IPS-18c (cell line): ENCODE measurements at regions not wholly inside any gene's neighbourhood (a gene's known extent, or its start where the extent isn't known, plus 50 kb on each side); places are given as distances from the start of the nearest gene placed in this dataset.

Experiments
- H3K4me3 ChIP-seq: 2 replicates; pipeline ENCODE4 v1.7.0; 2013; ENCODE audit warnings: low read depth, mild to moderate bottlenecking, low read length, moderate library complexity; ENCODE audit not compliant: insufficient read depth
- H3K9me3 ChIP-seq: one replicate; pipeline ENCODE4 v1.6.1; 2013; ENCODE audit warnings: mild to moderate bottlenecking, low read length, moderate library complexity; ENCODE audit not compliant: control insufficient read depth, insufficient read depth

DNA sequence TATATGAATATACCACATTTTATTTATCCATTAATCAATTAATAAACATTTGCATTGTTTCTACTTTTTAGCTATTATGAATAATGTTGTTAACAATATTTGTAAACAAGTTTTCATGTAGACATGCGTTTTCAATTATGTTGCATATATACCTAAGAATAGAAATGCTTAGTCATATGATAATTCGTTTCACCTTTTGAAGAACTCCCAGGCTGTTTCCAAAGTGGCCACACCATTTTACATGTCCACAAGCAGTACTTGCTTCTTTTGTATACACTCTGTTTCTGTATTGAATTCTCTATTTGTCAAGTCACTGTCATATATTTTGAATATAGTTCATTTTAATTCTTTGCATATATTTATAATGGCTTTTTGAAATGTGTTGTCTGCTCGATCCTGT is 206.9 kb upstream of the ZBTB20 start:
- Histone ChIP-seq H3K4me3 (no peak overlapping the region), H3K9me3 (no peaks in the 10 kb centered on the region)

- Histone ChIP-seq H3K4me3 (no peak overlapping the region), H3K9me3 (no peaks in the 10 kb centered on the region)
Observed at GRCh38 chr3:115357456-115357855, 210.4 kb upstream of the ZBTB20 start.

- no peaks in the 10 kb centered on the region for H3K9me3 ChIP-seq
- no peak overlapping the region for H3K4me3 ChIP-seq
Observed at GRCh38 chr3:115359536-115359935, 212.4 kb upstream of the ZBTB20 start.

GRCh38 chr3:115361806-115362205 is 214.7 kb upstream of the ZBTB20 start:
- Histone ChIP-seq H3K9me3 (no peaks in the 10 kb centered on the region), H3K4me3 (no peak overlapping the region)

- Histone ChIP-seq H3K4me3 (no peak overlapping the region), H3K9me3 (no peaks in the 10 kb centered on the region)
Observed at GRCh38 chr3:115363071-115363470, 216.0 kb upstream of the ZBTB20 start.

DNA sequence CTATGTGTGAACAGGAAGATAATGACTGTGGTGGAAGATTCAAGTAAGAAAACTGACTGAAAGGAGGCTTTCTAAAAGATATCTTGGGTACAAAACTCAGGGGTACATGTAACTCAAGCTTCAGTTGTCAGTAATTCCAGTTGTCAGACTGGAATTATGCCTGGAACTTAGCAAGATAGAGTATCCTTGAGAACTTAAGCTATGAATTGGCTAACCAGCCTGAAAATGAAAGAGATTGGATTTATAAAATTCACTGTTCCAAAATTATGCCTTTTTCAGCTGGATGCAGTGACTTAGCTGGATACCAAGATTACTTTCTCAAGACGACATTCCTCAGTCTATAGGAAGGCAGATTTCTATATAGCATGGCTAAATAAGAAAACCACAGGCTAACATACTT is 221.9 kb upstream of the ZBTB20 start:
- no peak overlapping the region for H3K4me3 ChIP-seq
- H3K9me3 ChIP-seq: no peaks in the 10 kb centered on the region

DNA sequence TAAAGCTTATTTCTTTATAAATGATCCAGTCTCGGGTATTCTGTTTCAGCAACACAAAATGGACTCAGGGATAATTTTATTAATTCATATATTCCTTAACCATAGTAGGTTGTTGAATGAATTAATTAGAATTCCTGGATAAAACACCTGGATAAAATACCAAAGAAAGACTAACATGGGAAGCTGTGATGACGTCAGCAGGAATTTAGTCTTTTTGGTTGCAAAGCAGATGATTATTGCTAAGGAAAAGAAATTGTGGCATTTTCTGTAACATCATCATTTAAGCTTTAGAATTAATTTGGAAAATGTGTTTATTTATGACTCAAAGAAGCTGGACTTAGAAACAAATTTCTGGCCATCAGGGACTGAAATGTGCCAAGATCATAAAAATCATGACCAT is 228.3 kb upstream of the ZBTB20 start:
- Histone ChIP-seq H3K4me3 (no peak overlapping the region), H3K9me3 (no peaks in the 10 kb centered on the region)

GRCh38 chr3:115380883-115381572 is 233.9 kb upstream of the ZBTB20 start:
- no peak overlapping the region for H3K4me3 ChIP-seq
- H3K9me3 ChIP-seq: no peaks in the 10 kb centered on the region

- no peak overlapping the region for H3K4me3 ChIP-seq
- H3K9me3 ChIP-seq: no peaks in the 10 kb centered on the region
Observed at GRCh38 chr3:115381573-115381912, 234.5 kb upstream of the ZBTB20 start.

DNA sequence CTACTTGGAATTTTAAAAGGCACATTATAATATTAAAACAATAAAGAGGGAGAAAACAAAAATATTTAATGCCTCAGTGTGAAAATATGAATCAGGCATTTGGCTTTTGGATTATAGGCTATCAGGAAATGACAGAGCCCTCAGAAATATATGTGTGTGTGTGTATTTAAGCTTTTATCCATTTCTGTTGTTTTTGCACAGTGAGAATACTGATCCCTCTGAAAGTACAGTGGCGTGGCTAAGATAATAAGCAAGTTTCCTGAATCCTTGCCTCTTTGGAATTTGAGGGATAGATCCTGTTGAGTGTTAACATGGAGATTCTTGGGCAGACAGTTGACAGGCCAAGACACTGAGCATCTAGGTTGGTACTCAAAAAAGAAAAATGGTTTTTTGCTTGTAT is 234.8 kb upstream of the ZBTB20 start:
- Histone ChIP-seq H3K9me3 (no peaks in the 10 kb centered on the region), H3K4me3 (no peak overlapping the region)

GRCh38 chr3:115384381-115384780 is 237.3 kb upstream of the ZBTB20 start:
- H3K9me3 ChIP-seq: no peaks in the 10 kb centered on the region
- H3K4me3 ChIP-seq: no peak overlapping the region

DNA sequence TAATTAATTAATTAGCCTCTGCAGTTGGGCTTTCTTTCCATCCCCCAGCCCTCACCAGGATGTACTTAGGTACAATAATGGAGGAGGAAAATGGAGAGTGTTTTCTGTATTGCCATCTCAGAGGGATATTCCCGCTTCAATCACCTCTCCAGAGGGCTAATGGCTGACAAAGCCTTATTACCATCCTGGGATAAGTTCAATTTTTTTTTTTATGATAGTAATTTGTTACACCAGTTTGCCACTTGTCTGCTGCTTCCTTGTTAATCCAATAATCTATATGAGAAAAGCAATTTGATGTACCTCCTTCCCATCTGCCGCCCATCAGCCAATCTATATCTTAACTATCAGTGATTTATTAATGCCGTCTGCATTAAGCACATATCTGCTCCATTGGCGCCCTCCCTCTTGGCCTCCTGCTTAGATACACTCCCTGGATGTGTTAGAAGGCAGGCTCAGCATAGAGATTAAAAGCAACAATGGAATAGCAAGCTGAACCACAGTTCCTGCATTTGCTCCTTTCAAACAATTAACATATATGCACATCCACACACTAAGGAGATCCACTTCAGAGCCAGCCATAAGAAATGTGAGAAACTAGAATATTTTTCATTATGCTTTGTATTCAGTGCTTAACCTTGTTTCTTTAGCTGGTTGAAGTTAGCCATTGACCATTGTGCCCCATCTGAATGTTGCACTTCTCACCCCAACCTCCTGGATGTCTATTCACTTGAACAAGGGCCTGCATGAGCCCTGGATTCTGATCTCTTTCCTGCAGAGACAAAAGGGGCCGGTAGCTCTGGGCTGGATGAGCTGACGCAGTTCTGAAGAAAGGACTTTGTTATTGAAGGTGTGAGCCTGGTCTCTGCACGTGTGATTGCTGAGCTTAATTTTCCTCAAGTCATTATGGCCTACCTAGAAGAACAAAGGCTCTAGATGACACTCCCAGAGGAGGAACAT is 237.3 kb upstream of the GAP43 start:
- no peaks in the 10 kb centered on the region for H3K9me3 ChIP-seq
- H3K4me3 ChIP-seq: no peak overlapping the region

DNA sequence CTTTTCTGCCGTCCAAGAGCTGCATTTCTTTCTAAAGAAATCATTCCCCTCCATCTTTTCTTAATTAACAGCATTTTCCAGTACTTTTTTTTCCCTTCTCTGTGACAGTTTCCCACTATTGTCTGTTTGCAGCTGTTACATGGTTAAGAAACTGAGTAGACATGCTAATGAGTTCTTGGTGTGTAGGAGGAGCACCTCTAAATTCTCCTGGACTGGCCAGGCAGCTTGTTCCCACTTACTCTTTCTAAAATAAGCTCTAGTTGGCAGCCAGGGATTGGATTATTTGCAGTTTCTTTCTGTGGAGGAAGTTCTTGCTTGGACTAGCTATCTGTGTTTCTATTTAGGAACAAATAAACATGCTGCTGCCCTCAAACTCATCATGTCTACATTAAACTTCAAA is 235.1 kb upstream of the GAP43 start:
- Histone ChIP-seq H3K9me3 (no peaks in the 10 kb centered on the region), H3K4me3 (no peak overlapping the region)

- Histone ChIP-seq H3K4me3 (no peak overlapping the region), H3K9me3 (no peaks in the 10 kb centered on the region)
Observed at GRCh38 chr3:115388811-115389210, 234.5 kb upstream of the GAP43 start.

DNA sequence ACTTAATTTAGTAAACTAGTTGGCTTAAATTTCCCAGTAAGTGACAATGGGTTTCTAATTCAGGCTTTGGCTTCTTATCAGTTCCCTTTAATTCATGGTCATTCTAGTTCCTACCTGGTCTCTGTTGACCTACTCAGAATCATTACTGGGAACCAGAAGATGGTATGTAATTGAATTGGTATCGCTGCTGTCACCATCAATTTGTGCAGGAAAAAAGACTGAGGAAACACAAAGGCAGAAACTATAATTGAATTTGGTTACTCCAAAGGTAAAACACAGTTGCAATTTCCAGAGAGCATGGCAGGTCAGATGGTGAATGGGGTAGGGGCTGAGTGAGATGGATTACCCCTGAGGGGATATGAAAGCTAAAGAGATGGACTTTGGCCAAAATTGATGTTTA is 226.5 kb upstream of the GAP43 start:
- H3K4me3 ChIP-seq: no peak overlapping the region
- no peaks in the 10 kb centered on the region for H3K9me3 ChIP-seq

DNA sequence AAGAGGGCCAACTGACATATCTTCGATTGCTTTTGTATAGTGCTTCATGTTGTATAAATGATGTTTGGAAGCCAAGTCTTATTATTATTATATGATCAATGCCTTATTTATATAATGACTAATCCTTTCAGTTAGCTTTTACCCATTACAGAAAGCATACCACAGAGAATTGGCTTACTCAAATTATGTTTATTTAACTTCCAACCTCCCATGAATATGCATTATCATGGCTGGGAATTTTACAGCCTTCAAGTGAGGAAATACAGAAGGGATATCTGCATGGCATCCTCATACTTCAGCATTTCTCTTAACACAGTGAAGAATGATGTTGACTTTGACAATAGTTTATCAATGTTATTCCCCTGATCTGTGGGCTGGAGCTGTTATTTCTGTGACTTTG is 225.9 kb upstream of the GAP43 start:
- Histone ChIP-seq H3K9me3 (no peaks in the 10 kb centered on the region), H3K4me3 (no peak overlapping the region)

GRCh38 chr3:115398506-115398905 is 224.8 kb upstream of the GAP43 start:
- H3K9me3 ChIP-seq: no peaks in the 10 kb centered on the region
- H3K4me3 ChIP-seq: no peak overlapping the region

GRCh38 chr3:115399750-115400149 is 223.6 kb upstream of the GAP43 start:
- Histone ChIP-seq H3K9me3 (no peaks in the 10 kb centered on the region), H3K4me3 (no peak overlapping the region)
